ENCODE measurements at regions not wholly inside any gene's neighbourhood (a gene's known extent, or its start where the extent isn't known, plus 50 kb on each side); places are given as distances from the start of the nearest gene placed in this dataset.

DNA sequence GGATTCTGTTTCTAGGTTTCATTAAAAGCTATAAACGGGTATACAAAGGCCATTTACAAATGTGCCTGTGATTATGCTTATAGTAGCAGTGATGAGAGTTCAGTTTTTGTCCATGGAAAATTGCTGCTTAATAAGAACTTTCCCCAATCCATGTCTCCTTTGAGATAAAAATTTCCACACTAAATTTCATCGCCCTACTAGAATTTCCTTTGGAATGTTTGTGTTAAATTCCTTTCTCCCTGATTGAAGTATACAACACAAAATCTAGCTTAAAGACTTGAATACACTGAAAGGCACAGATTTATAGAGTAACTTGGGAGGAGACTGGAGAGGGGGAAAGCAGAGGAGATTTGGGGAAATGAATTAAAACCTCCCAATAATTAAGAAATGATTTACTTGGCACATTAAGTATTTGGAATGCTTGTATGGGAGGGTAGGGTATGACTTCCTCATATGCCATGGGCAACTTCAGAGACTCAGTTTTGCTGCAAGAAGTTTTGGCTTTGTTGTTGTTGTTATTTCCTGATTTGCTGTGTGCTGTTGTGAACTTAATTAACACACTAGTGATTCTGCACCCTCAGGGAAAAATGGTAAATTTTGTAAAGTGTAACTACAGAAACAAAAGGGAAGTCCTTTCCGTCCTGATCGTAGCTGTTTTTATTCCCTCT, 157.6 kb upstream of the LMO4 start:
- TF ChIP-seq, protein P1, sequence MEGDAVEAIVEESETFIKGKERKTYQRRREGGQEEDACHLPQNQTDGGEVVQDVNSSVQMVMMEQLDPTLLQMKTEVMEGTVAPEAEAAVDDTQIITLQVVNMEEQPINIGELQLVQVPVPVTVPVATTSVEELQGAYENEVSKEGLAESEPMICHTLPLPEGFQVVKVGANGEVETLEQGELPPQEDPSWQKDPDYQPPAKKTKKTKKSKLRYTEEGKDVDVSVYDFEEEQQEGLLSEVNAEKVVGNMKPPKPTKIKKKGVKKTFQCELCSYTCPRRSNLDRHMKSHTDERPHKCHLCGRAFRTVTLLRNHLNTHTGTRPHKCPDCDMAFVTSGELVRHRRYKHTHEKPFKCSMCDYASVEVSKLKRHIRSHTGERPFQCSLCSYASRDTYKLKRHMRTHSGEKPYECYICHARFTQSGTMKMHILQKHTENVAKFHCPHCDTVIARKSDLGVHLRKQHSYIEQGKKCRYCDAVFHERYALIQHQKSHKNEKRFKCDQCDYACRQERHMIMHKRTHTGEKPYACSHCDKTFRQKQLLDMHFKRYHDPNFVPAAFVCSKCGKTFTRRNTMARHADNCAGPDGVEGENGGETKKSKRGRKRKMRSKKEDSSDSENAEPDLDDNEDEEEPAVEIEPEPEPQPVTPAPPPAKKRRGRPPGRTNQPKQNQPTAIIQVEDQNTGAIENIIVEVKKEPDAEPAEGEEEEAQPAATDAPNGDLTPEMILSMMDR (IDR thresholded peaks at IDR 0.05; ENCODE audit: insufficient read depth, low read length, poor library complexity, severe bottlenecking): no peak

DNA sequence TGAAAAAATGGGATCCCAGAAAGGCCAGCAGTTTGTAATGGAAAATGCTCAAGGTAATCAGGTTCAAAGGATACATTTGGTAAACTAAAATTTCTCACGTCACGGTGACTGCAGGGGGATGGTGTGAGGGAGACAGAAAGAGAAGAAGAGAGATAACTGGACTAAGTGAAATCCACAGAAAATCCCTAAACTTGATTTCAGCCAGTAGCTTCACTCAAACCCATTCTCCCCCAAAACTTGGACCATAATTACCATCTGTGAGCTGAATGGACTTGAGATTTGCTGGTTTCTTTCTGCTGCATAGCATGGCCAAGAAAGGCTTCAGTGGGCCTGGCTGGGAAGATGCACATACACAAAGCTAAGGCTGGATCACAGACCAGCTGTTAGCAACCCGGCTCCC, 155.4 kb upstream of the LMO4 start:
- DNase-seq (ENCODE audit: extremely low read depth, insufficient read length): no peak
- no peaks in the 10 kb centered on the region for H3K36me3 ChIP-seq (ENCODE audit: control insufficient read depth, insufficient read depth, low read length)
- H3K4me3 ChIP-seq (replicated peaks; ENCODE audit: low read depth, low read length): no peak overlapping the region
- TF ChIP-seq, protein P1 (IDR thresholded peaks at IDR 0.05; ENCODE audit: insufficient read depth, low read length, poor library complexity, severe bottlenecking): no peak
- peaks cover 2% of the 10 kb centered on the region for H3K27me3 ChIP-seq (replicated peaks; ENCODE audit: control insufficient read depth, insufficient read depth, low read length)

More for the DNA sequence above, 157.6 kb upstream of the LMO4 start:
- H3K4me3 ChIP-seq (replicated peaks; ENCODE audit: low read depth, low read length): no peak overlapping the region
- peaks cover 2% of the 10 kb centered on the region for H3K27me3 ChIP-seq (replicated peaks; ENCODE audit: control insufficient read depth, insufficient read depth, low read length)
- H3K36me3 ChIP-seq (ENCODE audit: control insufficient read depth, insufficient read depth, low read length): no peaks in the 10 kb centered on the region
- no peak for DNase-seq (ENCODE audit: extremely low read depth, insufficient read length)

DNA sequence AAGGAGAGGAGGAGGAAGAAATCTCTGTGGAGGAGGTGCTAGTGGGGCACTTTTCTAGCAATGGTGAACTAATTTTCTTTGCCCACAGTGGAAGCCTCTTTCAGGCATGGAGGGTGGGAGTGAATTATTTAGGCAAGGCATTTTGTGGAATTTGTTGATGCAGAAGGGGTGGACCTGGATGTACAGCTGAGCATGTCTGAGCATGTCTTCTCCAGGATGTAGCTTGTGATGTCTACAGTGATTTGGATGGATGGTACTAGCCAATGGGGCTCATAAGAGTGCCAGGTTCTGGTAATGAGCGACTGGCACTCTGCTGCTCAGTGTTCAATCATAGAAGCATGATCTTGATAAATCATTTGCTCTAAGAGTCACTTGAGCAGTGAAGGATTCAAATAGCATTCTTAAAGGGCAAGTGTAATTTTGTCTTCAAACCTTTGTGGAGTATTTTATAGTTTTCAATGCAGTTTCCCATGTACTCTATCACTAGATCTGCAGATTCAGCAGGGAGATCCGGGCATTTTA, 153.9 kb upstream of the LMO4 start:
- TF ChIP-seq, protein P1 (IDR thresholded peaks at IDR 0.05; ENCODE audit: insufficient read depth, low read length, poor library complexity, severe bottlenecking): no peak
- no peak overlapping the region for H3K4me3 ChIP-seq (replicated peaks; ENCODE audit: low read depth, low read length)
- no peak for DNase-seq (ENCODE audit: extremely low read depth, insufficient read length)
- no peaks in the 10 kb centered on the region for H3K36me3 ChIP-seq (ENCODE audit: control insufficient read depth, insufficient read depth, low read length)
- H3K27me3 ChIP-seq (replicated peaks; ENCODE audit: control insufficient read depth, insufficient read depth, low read length): peaks cover 2% of the 10 kb centered on the region

DNA sequence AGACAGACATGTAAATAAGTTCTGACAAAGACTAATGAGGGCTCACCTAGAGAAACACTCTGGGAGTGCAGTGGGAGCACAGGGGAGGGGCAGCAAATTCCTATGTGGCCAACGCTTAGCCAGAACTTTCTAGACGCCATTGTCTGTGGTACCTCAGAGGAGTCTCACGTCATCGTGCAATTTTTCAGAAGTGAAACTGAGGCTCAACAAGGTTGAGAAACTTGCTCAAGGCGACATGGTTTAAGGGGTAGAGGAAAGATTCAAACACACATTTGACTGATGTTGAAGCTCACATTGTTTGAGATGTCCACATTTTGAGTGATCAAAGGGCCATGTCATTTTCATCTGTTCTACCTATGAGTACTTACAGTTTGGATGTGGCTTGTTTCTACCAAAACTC, 152.6 kb upstream of the LMO4 start:
- no peak for DNase-seq (ENCODE audit: extremely low read depth, insufficient read length)
- no peak overlapping the region for H3K4me3 ChIP-seq (replicated peaks; ENCODE audit: low read depth, low read length)
- peaks cover 2% of the 10 kb centered on the region for H3K27me3 ChIP-seq (replicated peaks; ENCODE audit: control insufficient read depth, insufficient read depth, low read length)
- H3K36me3 ChIP-seq (ENCODE audit: control insufficient read depth, insufficient read depth, low read length): no peaks in the 10 kb centered on the region
- TF ChIP-seq, protein P1 (IDR thresholded peaks at IDR 0.05; ENCODE audit: insufficient read depth, low read length, poor library complexity, severe bottlenecking): no peak

DNA sequence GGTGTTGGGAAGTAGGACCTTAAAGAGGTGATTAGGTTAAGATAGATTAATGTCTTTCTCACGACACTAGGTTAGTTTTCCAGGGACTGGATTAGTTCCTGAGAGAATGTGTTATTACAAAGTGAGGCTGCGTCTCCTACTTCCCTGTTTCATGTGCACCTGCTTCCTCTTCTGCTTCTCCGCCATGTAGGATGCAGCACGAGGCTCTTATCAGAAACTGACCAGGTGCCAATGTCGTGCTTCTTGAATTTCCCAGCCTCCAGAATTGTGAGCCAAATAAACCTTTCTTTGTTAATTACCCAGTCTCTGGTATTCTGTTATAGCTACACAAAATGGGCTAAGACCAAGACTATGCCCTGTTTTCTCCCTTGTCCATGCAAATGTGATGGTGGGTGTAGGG, 152.2 kb upstream of the LMO4 start:
- TF ChIP-seq, protein P1 (IDR thresholded peaks at IDR 0.05; ENCODE audit: insufficient read depth, low read length, poor library complexity, severe bottlenecking): no peak
- no peak overlapping the region for H3K4me3 ChIP-seq (replicated peaks; ENCODE audit: low read depth, low read length)
- H3K27me3 ChIP-seq (replicated peaks; ENCODE audit: control insufficient read depth, insufficient read depth, low read length): peaks cover 2% of the 10 kb centered on the region
- no peak for DNase-seq (ENCODE audit: extremely low read depth, insufficient read length)
- no peaks in the 10 kb centered on the region for H3K36me3 ChIP-seq (ENCODE audit: control insufficient read depth, insufficient read depth, low read length)

Data from GM06990 (cell line).